ENCODE measurements at regions not wholly inside any gene's neighbourhood (a gene's known extent, or its start where the extent isn't known, plus 50 kb on each side); places are given as distances from the start of the nearest gene placed in this dataset.

- H3K79me2 ChIP-seq (ENCODE audit: insufficient read depth, low read length), result no peaks in the 10 kb centered on the region
- TF ChIP-seq CTCF (IDR thresholded peaks at IDR 0.05; ENCODE audit: extremely low read depth, low read depth, low read length), result no peak
- H3K4me1 ChIP-seq (ENCODE audit: insufficient read depth, low read length), result no peaks in the 10 kb centered on the region
- no peaks in the 10 kb centered on the region for H3K9me3 ChIP-seq (ENCODE audit: low read depth, low read length)
- no peak for DNase-seq (ENCODE audit: insufficient read length, low spot score, missing footprints)
- no peak overlapping the region for H3K4me2 ChIP-seq (ENCODE audit: insufficient read depth, low read length)
- H3K27me3 ChIP-seq (ENCODE audit: insufficient read depth, low read length), result no peaks in the 10 kb centered on the region
- no peaks in the 10 kb centered on the region for H3K36me3 ChIP-seq (ENCODE audit: insufficient read depth, low read length)
- no peak overlapping the region for H2AFZ ChIP-seq (ENCODE audit: low read length)
- H3K27ac ChIP-seq (ENCODE audit: low read depth, low read length), result no peak overlapping the region
- H4K20me1 ChIP-seq (ENCODE audit: insufficient read depth, low read length), result no peaks in the 10 kb centered on the region
- no peak overlapping the region for H3K4me3 ChIP-seq (ENCODE audit: insufficient read depth, low read length)
These were observed 624.2 kb downstream of the ACTR3B start for GRCh38 chr7:153383781-153384180.

- Histone ChIP-seq H3K4me1 (ENCODE audit: insufficient read depth, low read length) (no peaks in the 10 kb centered on the region), H3K79me2 (ENCODE audit: insufficient read depth, low read length) (no peaks in the 10 kb centered on the region), H3K9me3 (ENCODE audit: low read depth, low read length) (no peaks in the 10 kb centered on the region), H4K20me1 (ENCODE audit: insufficient read depth, low read length) (no peaks in the 10 kb centered on the region), H3K4me2 (ENCODE audit: insufficient read depth, low read length) (no peak overlapping the region), H3K36me3 (ENCODE audit: insufficient read depth, low read length) (no peaks in the 10 kb centered on the region), H3K4me3 (ENCODE audit: insufficient read depth, low read length) (no peak overlapping the region), H2AFZ (ENCODE audit: low read length) (no peak overlapping the region), H3K27me3 (ENCODE audit: insufficient read depth, low read length) (no peaks in the 10 kb centered on the region), H3K27ac (ENCODE audit: low read depth, low read length) (no peak overlapping the region)
- no peak for TF ChIP-seq CTCF (IDR thresholded peaks at IDR 0.05; ENCODE audit: extremely low read depth, low read depth, low read length)
- no peak for DNase-seq (ENCODE audit: insufficient read length, low spot score, missing footprints)
These were observed 626.0 kb downstream of the ACTR3B start for GRCh38 chr7:153385502-153385901.

- no peak for TF ChIP-seq CTCF (IDR thresholded peaks at IDR 0.05; ENCODE audit: extremely low read depth, low read depth, low read length)
- Histone ChIP-seq H2AFZ (ENCODE audit: low read length) (no peak overlapping the region), H3K9me3 (ENCODE audit: low read depth, low read length) (no peaks in the 10 kb centered on the region), H3K4me3 (ENCODE audit: insufficient read depth, low read length) (no peak overlapping the region), H3K36me3 (ENCODE audit: insufficient read depth, low read length) (no peaks in the 10 kb centered on the region), H4K20me1 (ENCODE audit: insufficient read depth, low read length) (no peaks in the 10 kb centered on the region), H3K4me1 (ENCODE audit: insufficient read depth, low read length) (no peaks in the 10 kb centered on the region), H3K79me2 (ENCODE audit: insufficient read depth, low read length) (no peaks in the 10 kb centered on the region), H3K27me3 (ENCODE audit: insufficient read depth, low read length) (no peaks in the 10 kb centered on the region), H3K27ac (ENCODE audit: low read depth, low read length) (no peak overlapping the region), H3K4me2 (ENCODE audit: insufficient read depth, low read length) (no peak overlapping the region)
- DNase-seq (ENCODE audit: insufficient read length, low spot score, missing footprints), result no peak
These were observed 627.0 kb downstream of the ACTR3B start for GRCh38 chr7:153386556-153386955.

GRCh38 chr7:153388611-153389010 is 629.1 kb downstream of the ACTR3B start:
- Histone ChIP-seq H3K9me3 (ENCODE audit: low read depth, low read length) (no peaks in the 10 kb centered on the region), H3K27me3 (ENCODE audit: insufficient read depth, low read length) (no peaks in the 10 kb centered on the region), H3K4me2 (ENCODE audit: insufficient read depth, low read length) (no peak overlapping the region), H3K4me3 (ENCODE audit: insufficient read depth, low read length) (no peak overlapping the region), H3K27ac (ENCODE audit: low read depth, low read length) (no peak overlapping the region), H3K4me1 (ENCODE audit: insufficient read depth, low read length) (no peaks in the 10 kb centered on the region), H3K36me3 (ENCODE audit: insufficient read depth, low read length) (no peaks in the 10 kb centered on the region), H3K79me2 (ENCODE audit: insufficient read depth, low read length) (no peaks in the 10 kb centered on the region), H2AFZ (ENCODE audit: low read length) (no peak overlapping the region), H4K20me1 (ENCODE audit: insufficient read depth, low read length) (no peaks in the 10 kb centered on the region)
- no peak for DNase-seq (ENCODE audit: insufficient read length, low spot score, missing footprints)
- TF ChIP-seq CTCF (IDR thresholded peaks at IDR 0.05; ENCODE audit: extremely low read depth, low read depth, low read length), result no peak

Data from osteoblast (primary cell).